PC-9 (cell line): ENCODE measurements at regions not wholly inside any gene's neighbourhood (a gene's known extent, or its start where the extent isn't known, plus 50 kb on each side); places are given as distances from the start of the nearest gene placed in this dataset.

Source experiments
- BruUV-seq: library from RNA; stranded (reverse); fragments of 400-500 nt; replicated peaks from 2 replicates; lab custom pipeline; 2021; lab: Mats Ljungman, UMichigan
- CTCF ChIA-PET: fragments of 300-600 bp; sonication (Branson Sonifier 250); formaldehyde crosslinking; loops from one replicate; lab custom pipeline; 2022; ENCODE audit warnings: antibody characterized with exemption; lab: Charles Lee
- POLR2A ChIA-PET: fragments of 300-600 bp; sonication (Branson Sonifier 250); formaldehyde crosslinking; loops from one replicate; lab custom pipeline; 2022; ENCODE audit warnings: antibody characterized with exemption; ENCODE audit not compliant: unreplicated experiment; lab: Charles Lee
- DNase-seq, 2 experiments: peaks; one replicate each; pipeline versions ENCODE4 v3.0.0 to v3.0.0-alpha.2; 2015 to 2022; ENCODE audit warnings: mixed read lengths in 1 of 2
- H2AFZ ChIP-seq: fragments of 200-600 bp; sonication (generic); 2 replicates; pipeline ENCODE4 v1.8.1; 2017; ENCODE audit warnings: antibody characterized with exemption
- H3F3A ChIP-seq: fragments of 200-600 bp; sonication (generic); 2 replicates; pipeline ENCODE4 v1.8.1; 2017; ENCODE audit warnings: antibody characterized with exemption, mild to moderate bottlenecking, low read depth; ENCODE audit not compliant: insufficient read depth
- H3K27ac ChIP-seq: fragments of 200-600 bp; sonication (generic); 2 replicates; pipeline ENCODE4 v1.6.1; 2016; ENCODE audit warnings: mixed run types
- H3K27me3 ChIP-seq: fragments of 200-600 bp; sonication (generic); 2 replicates; pipeline ENCODE4 v1.6.1; 2016; ENCODE audit warnings: low read depth, mixed run types; ENCODE audit not compliant: insufficient read depth
- H3K36me3 ChIP-seq: fragments of 200-600 bp; sonication (generic); 2 replicates; pipeline ENCODE4 v1.6.1; 2016; ENCODE audit warnings: low read depth, mixed run types
- H3K4me1 ChIP-seq: fragments of 200-600 bp; sonication (generic); replicated peaks from 2 replicates; pipeline ENCODE4 v1.6.1; 2016; ENCODE audit warnings: mixed run types; ENCODE audit not compliant: insufficient read depth
- H3K4me2 ChIP-seq: fragments of 200-600 bp; sonication (generic); 2 replicates; pipeline ENCODE4 v1.6.1; 2017; ENCODE audit warnings: mixed run types
- H3K4me3 ChIP-seq: fragments of 200-600 bp; sonication (generic); 2 replicates; pipeline ENCODE4 v1.6.1; 2016; ENCODE audit warnings: mixed run types
- H3K79me2 ChIP-seq: fragments of 200-600 bp; sonication (generic); 2 replicates; pipeline ENCODE4 v1.6.1; 2017; ENCODE audit warnings: low read depth, mixed run types
- H3K9me2 ChIP-seq: fragments of 200-600 bp; sonication (generic); 2 replicates; pipeline ENCODE4 v1.8.1; 2017; ENCODE audit warnings: mild to moderate bottlenecking; ENCODE audit not compliant: insufficient read depth
- H3K9me3 ChIP-seq: fragments of 200-600 bp; sonication (generic); 2 replicates; pipeline ENCODE4 v1.8.1; 2016; ENCODE audit warnings: low read depth; ENCODE audit not compliant: insufficient read depth
- H4K20me1 ChIP-seq: fragments of 200-600 bp; sonication (generic); 2 replicates; pipeline ENCODE4 v1.8.1; 2017; ENCODE audit not compliant: insufficient read depth
- CTCF ChIP-seq: fragments of 200-600 bp; sonication (generic); conservative IDR thresholded peaks from 2 replicates; pipeline ENCODE4 v1.6.1; 2017; ENCODE audit warnings: mixed run types, antibody characterized with exemption, mild to moderate bottlenecking, moderate library complexity
- EZH2 ChIP-seq: fragments of 200-600 bp; sonication (generic); IDR thresholded peaks from 2 replicates; pipeline ENCODE4 v1.8.0; 2017; ENCODE audit warnings: antibody characterized with exemption, low read depth
- intact Hi-C: fragments of 100-400 bp; cut with micrococcal nuclease; formaldehyde crosslinking; loops from one replicate; pipeline ENCODE4 v1.10.0; 2022; ENCODE audit not compliant: unreplicated experiment

DNA sequence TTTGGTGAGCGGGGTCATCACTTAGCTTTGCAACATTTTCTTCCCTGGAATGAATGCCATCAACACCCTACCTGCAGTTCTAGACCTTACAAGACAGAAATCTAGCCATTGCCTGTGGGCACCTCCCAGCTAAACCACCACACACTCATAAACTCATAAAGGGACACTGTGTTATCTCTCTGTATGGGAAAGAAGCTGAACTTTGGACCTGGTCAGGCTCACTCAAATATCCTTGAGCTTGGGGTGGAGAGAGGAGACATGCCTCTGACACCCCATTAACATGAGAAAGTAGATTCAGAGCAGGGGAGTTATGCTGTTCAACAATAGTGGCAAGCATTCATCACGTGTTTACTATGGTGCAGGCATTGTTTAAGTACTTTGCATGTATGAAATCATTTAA is 205.6 kb downstream of the ZNF462 start:
- TF ChIP-seq EZH2 (no peak), CTCF (no peak)

GRCh38 chr9:107070586-107070985 is 207.6 kb downstream of the ZNF462 start:
- ChIA-PET CTCF (no interaction called here), POLR2A (no interaction called here)
- Histone ChIP-seq H3K36me3 (no peaks in the 10 kb centered on the region), H3K4me1 (no peaks in the 10 kb centered on the region), H4K20me1 (no peaks in the 10 kb centered on the region), H3K9me2 (no peaks in the 10 kb centered on the region), H3K27me3 (no peaks in the 10 kb centered on the region), H3K27ac (no peak overlapping the region), H3K9me3 (no peaks in the 10 kb centered on the region), H3F3A (no peaks in the 10 kb centered on the region), H3K4me2 (no peak overlapping the region), H3K4me3 (no peak overlapping the region), H3K79me2 (no peaks in the 10 kb centered on the region), H2AFZ (no peak overlapping the region)
- no peak for DNase-seq
- intact Hi-C loops: no loop called here
- TF ChIP-seq EZH2 (no peak), CTCF (no peak)
- no TSS peak for BruUV-seq

More for the DNA sequence above, 205.6 kb downstream of the ZNF462 start:
- no peaks in the 10 kb centered on the region for H3K9me3 ChIP-seq
- H3K79me2 ChIP-seq: no peaks in the 10 kb centered on the region
- H4K20me1 ChIP-seq: no peaks in the 10 kb centered on the region
- H3K27me3 ChIP-seq: no peaks in the 10 kb centered on the region
- no peaks in the 10 kb centered on the region for H3K36me3 ChIP-seq
- no peak overlapping the region for H3K27ac ChIP-seq
- ChIA-PET CTCF (no interaction called here), POLR2A (no interaction called here)
- no peaks in the 10 kb centered on the region for H3F3A ChIP-seq
- H2AFZ ChIP-seq: no peak overlapping the region
- BruUV-seq: no TSS peak
- DNase-seq: no peak
- no peaks in the 10 kb centered on the region for H3K4me1 ChIP-seq
- H3K9me2 ChIP-seq: no peaks in the 10 kb centered on the region
- intact Hi-C loops: no loop called here
- H3K4me3 ChIP-seq: no peak overlapping the region
- no peak overlapping the region for H3K4me2 ChIP-seq

DNA sequence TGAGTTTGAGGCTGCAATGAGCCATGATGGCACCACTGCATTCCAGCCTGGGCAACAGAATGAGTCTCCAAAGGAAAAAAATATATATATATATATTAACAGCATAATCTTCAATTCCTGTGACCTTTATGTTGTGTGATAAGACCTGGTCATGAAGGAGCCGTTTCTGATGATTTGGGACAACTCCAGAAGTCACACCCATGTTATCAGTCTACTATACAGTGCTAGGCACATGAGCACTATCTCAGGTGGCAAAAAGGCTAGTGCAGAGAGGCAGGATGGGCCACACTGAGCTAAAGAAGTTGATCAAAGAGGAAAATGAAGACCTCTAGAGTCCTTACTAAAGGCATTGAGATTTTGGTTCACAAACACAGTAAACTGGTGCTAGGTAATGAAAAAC is 205.0 kb upstream of the RAD23B start:
- intact Hi-C loops: no loop called here

More for the DNA sequence above, 205.0 kb upstream of the RAD23B start:
- H3K27me3 ChIP-seq: no peaks in the 10 kb centered on the region
- no peaks in the 10 kb centered on the region for H3K9me2 ChIP-seq
- no peak overlapping the region for H3K27ac ChIP-seq
- H3K4me3 ChIP-seq: no peak overlapping the region
- H3K79me2 ChIP-seq: no peaks in the 10 kb centered on the region
- no peaks in the 10 kb centered on the region for H3K36me3 ChIP-seq
- H3K9me3 ChIP-seq: no peaks in the 10 kb centered on the region
- H2AFZ ChIP-seq: no peak overlapping the region
- DNase-seq: no peak
- H3K4me2 ChIP-seq: no peak overlapping the region
- no TSS peak for BruUV-seq
- H3F3A ChIP-seq: no peaks in the 10 kb centered on the region
- TF ChIP-seq CTCF (no peak), EZH2 (no peak)
- H4K20me1 ChIP-seq: no peaks in the 10 kb centered on the region
- ChIA-PET POLR2A (no interaction called here), CTCF (no interaction called here)
- no peaks in the 10 kb centered on the region for H3K4me1 ChIP-seq
